ENCODE measurements at regions not wholly inside any gene's neighbourhood (a gene's known extent, or its start where the extent isn't known, plus 50 kb on each side); places are given as distances from the start of the nearest gene placed in this dataset.

- no peak overlapping the region for H2BK5ac ChIP-seq (ENCODE audit: low read length)
- no peak overlapping the region for H2AK5ac ChIP-seq (ENCODE audit: low read length)
- H3K56ac ChIP-seq (ENCODE audit: low read length): no peak overlapping the region
- DNase-seq: no peak
- H3K27me3 ChIP-seq (ENCODE audit: insufficient read depth, low read length, poor library complexity): no peaks in the 10 kb centered on the region
- no peak overlapping the region for H4K5ac ChIP-seq (ENCODE audit: low read length)
- H3K4me2 ChIP-seq (ENCODE audit: low read length): no peak overlapping the region
- WGBS (ENCODE audit: extremely low coverage, insufficient coverage, low lambda C conversion rate): no CpG with 5 or more reads among the region's 3 CpGs
- H3K4me3 ChIP-seq (ENCODE audit: low read length): no peak overlapping the region
- H3K79me2 ChIP-seq (ENCODE audit: control insufficient read depth, insufficient read depth, low read length): no peaks in the 10 kb centered on the region
- H3K79me1 ChIP-seq (ENCODE audit: low read length): no peaks in the 10 kb centered on the region
- no peak overlapping the region for H2BK15ac ChIP-seq (replicated peaks; ENCODE audit: low read depth)
- no peaks in the 10 kb centered on the region for H3K36me3 ChIP-seq (ENCODE audit: control insufficient read depth, insufficient read depth, low read length)
- H3K4ac ChIP-seq (ENCODE audit: low read depth, low read length): no peak overlapping the region
- no peak overlapping the region for H3K23ac ChIP-seq (ENCODE audit: low read length)
- no peak overlapping the region for H4K8ac ChIP-seq (ENCODE audit: low read depth, low read length)
- no peak overlapping the region for H3K27ac ChIP-seq (ENCODE audit: low read depth, low read length)
- H3K9ac ChIP-seq (ENCODE audit: low read length): no peak overlapping the region
- no peak overlapping the region for H2BK120ac ChIP-seq (ENCODE audit: low read depth, low read length)
- H3K18ac ChIP-seq (ENCODE audit: low read length): no peak overlapping the region
- no peaks in the 10 kb centered on the region for H3K4me1 ChIP-seq (ENCODE audit: control insufficient read depth, low read depth, low read length)
Observed at GRCh38 chr2:176484838-176485237, 215.6 kb downstream of the MTX2 start.

DNA sequence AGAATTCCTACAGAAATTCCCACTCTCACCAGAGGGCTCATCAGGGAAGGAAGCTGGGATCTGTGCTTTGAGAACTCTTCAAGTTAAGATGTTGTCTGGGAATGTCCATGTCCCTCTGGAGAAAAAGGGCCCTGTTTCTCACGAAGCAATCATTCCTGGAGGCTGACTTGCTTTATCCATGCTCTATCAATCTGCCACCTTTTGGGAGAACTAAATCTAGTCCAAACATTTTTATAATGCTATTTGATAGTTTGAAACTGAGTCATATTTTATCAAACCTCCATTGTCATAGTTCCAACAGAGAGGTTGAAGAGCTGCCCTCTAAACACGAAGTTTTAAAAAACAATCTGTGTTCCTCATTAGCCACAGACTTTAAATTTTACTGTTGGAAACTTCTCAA, 219.2 kb downstream of the MTX2 start:
- H2BK5ac ChIP-seq (ENCODE audit: low read length): no peak overlapping the region

DNA sequence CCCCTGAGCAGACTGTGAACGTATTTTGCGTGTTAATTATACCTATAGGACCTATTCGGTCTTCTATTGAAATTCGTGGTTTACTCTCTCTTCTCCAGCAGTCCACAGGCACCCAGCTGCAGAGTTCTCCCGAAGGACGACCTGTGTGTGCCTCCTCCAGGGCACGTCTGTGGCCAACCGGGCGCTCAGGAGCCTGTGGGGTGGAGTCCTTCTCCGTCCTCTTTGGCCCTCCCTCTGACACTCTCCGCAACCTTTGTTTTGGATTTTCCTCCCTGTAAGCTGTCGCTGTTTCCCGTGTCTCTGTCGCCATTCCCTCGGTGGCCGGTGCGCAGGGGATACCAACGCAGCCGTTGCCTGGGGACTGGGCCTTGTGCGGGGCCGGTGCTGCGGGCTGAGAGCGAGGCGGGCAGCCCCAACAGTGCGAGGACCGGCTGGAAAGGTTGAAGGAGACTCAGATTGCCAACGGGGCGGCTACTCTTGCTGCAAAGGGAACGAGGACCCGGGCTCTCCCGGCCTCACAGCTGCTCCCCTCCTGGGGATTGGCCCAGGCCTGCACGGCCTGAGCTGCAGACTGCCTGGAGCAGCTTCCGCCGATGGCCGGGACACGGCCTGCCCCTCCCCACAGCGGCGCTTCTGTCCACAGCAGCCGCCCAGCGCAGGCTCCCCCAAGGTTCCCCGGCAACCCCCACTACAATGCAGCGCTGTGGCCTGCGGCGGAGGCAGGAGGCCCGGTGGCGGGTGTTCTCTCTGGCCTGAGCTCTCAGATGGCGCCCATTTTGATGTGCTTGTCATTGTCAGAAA, 221.0 kb downstream of the MTX2 start:
- H3K4ac ChIP-seq (ENCODE audit: low read depth, low read length): no peak overlapping the region
- H3K79me2 ChIP-seq (ENCODE audit: control insufficient read depth, insufficient read depth, low read length): no peaks in the 10 kb centered on the region
- no peaks in the 10 kb centered on the region for H3K36me3 ChIP-seq (ENCODE audit: control insufficient read depth, insufficient read depth, low read length)
- peak overlapping the region; percentile 13 for H3K4me2 ChIP-seq (ENCODE audit: low read length)
- H2AK5ac ChIP-seq (ENCODE audit: low read length): no peak overlapping the region
- H3K79me1 ChIP-seq (ENCODE audit: low read length): no peaks in the 10 kb centered on the region
- H2BK15ac ChIP-seq (replicated peaks; ENCODE audit: low read depth): no peak overlapping the region
- no peak overlapping the region for H4K8ac ChIP-seq (ENCODE audit: low read depth, low read length)
- H3K23ac ChIP-seq (ENCODE audit: low read length): no peak overlapping the region
- H3K9ac ChIP-seq (ENCODE audit: low read length): peak overlapping the region; percentile 61
- no peaks in the 10 kb centered on the region for H3K27me3 ChIP-seq (ENCODE audit: insufficient read depth, low read length, poor library complexity)
- H2BK120ac ChIP-seq (ENCODE audit: low read depth, low read length): no peak overlapping the region
- H3K27ac ChIP-seq (ENCODE audit: low read depth, low read length): no peak overlapping the region
- H3K18ac ChIP-seq (ENCODE audit: low read length): peak overlapping the region; percentile 1
- peak; percentile 82 for DNase-seq
- H3K4me1 ChIP-seq (ENCODE audit: control insufficient read depth, low read depth, low read length): no peaks in the 10 kb centered on the region
- no peak overlapping the region for H4K5ac ChIP-seq (ENCODE audit: low read length)
- H2BK5ac ChIP-seq (ENCODE audit: low read length): no peak overlapping the region
- WGBS (ENCODE audit: extremely low coverage, insufficient coverage, low lambda C conversion rate): no CpG with 5 or more reads among the region's 47 CpGs
- H3K56ac ChIP-seq (ENCODE audit: low read length): peak overlapping the region; percentile 89
- H3K4me3 ChIP-seq (ENCODE audit: low read length): no peak overlapping the region

More for the DNA sequence above, 219.2 kb downstream of the MTX2 start:
- Histone ChIP-seq H3K27ac (ENCODE audit: low read depth, low read length) (no peak overlapping the region), H3K27me3 (ENCODE audit: insufficient read depth, low read length, poor library complexity) (no peaks in the 10 kb centered on the region), H3K4me1 (ENCODE audit: control insufficient read depth, low read depth, low read length) (no peaks in the 10 kb centered on the region), H3K4ac (ENCODE audit: low read depth, low read length) (no peak overlapping the region), H2AK5ac (ENCODE audit: low read length) (no peak overlapping the region), H3K4me3 (ENCODE audit: low read length) (no peak overlapping the region), H2BK15ac (replicated peaks; ENCODE audit: low read depth) (no peak overlapping the region), H3K9ac (ENCODE audit: low read length) (no peak overlapping the region), H3K23ac (ENCODE audit: low read length) (no peak overlapping the region), H3K18ac (ENCODE audit: low read length) (no peak overlapping the region), H3K56ac (ENCODE audit: low read length) (no peak overlapping the region), H4K5ac (ENCODE audit: low read length) (no peak overlapping the region), H3K79me1 (ENCODE audit: low read length) (no peaks in the 10 kb centered on the region), H3K79me2 (ENCODE audit: control insufficient read depth, insufficient read depth, low read length) (no peaks in the 10 kb centered on the region), H2BK120ac (ENCODE audit: low read depth, low read length) (no peak overlapping the region), H4K8ac (ENCODE audit: low read depth, low read length) (no peak overlapping the region), H3K4me2 (ENCODE audit: low read length) (no peak overlapping the region), H3K36me3 (ENCODE audit: control insufficient read depth, insufficient read depth, low read length) (no peaks in the 10 kb centered on the region)
- DNase-seq: no peak
- WGBS (ENCODE audit: extremely low coverage, insufficient coverage, low lambda C conversion rate): no CpG with 5 or more reads among the region's 2 CpGs

- H3K27me3 ChIP-seq (ENCODE audit: insufficient read depth, low read length, poor library complexity): no peaks in the 10 kb centered on the region
- H3K4me3 ChIP-seq (ENCODE audit: low read length): no peak overlapping the region
- H3K18ac ChIP-seq (ENCODE audit: low read length): no peak overlapping the region
- H3K4me1 ChIP-seq (ENCODE audit: control insufficient read depth, low read depth, low read length): no peaks in the 10 kb centered on the region
- no peak overlapping the region for H2BK5ac ChIP-seq (ENCODE audit: low read length)
- no peak overlapping the region for H3K27ac ChIP-seq (ENCODE audit: low read depth, low read length)
- no peak overlapping the region for H2BK15ac ChIP-seq (replicated peaks; ENCODE audit: low read depth)
- H3K4ac ChIP-seq (ENCODE audit: low read depth, low read length): no peak overlapping the region
- no peaks in the 10 kb centered on the region for H3K79me2 ChIP-seq (ENCODE audit: control insufficient read depth, insufficient read depth, low read length)
- H3K56ac ChIP-seq (ENCODE audit: low read length): no peak overlapping the region
- H2AK5ac ChIP-seq (ENCODE audit: low read length): no peak overlapping the region
- H3K36me3 ChIP-seq (ENCODE audit: control insufficient read depth, insufficient read depth, low read length): no peaks in the 10 kb centered on the region
- no peak overlapping the region for H4K8ac ChIP-seq (ENCODE audit: low read depth, low read length)
- peak; percentile 4 for DNase-seq
- no peak overlapping the region for H3K9ac ChIP-seq (ENCODE audit: low read length)
- H2BK120ac ChIP-seq (ENCODE audit: low read depth, low read length): no peak overlapping the region
- no peaks in the 10 kb centered on the region for H3K79me1 ChIP-seq (ENCODE audit: low read length)
- no peak overlapping the region for H3K4me2 ChIP-seq (ENCODE audit: low read length)
- no CpG with 5 or more reads among the region's 9 CpGs for WGBS (ENCODE audit: extremely low coverage, insufficient coverage, low lambda C conversion rate)
- H4K5ac ChIP-seq (ENCODE audit: low read length): no peak overlapping the region
- no peak overlapping the region for H3K23ac ChIP-seq (ENCODE audit: low read length)
Observed at GRCh38 chr2:176491172-176491904, 222.1 kb downstream of the MTX2 start.

DNA sequence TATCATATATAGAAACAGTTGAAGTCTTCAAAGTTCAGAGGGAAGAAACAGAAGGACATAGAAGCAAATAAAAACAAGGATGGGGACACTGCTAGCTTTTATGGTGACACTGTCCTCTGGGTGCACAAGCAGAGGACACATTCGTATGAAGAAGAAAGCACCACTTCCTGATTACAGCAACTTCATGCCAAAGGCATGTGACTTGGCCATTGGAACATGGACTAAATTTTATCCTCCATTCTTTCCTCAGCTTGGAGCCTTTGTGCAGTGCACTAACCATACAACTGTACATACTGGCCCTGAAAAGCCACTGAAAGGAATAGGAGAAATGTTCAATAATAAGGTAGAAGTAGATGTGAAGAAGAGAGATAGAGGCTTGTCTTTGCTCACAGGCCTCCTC, 223.3 kb downstream of the MTX2 start:
- no CpG with 5 or more reads among the region's 1 CpG for WGBS (ENCODE audit: extremely low coverage, insufficient coverage, low lambda C conversion rate)
- no peak overlapping the region for H3K4ac ChIP-seq (ENCODE audit: low read depth, low read length)
- H3K79me1 ChIP-seq (ENCODE audit: low read length): no peaks in the 10 kb centered on the region
- no peak overlapping the region for H3K56ac ChIP-seq (ENCODE audit: low read length)
- H3K27me3 ChIP-seq (ENCODE audit: insufficient read depth, low read length, poor library complexity): no peaks in the 10 kb centered on the region
- H3K4me1 ChIP-seq (ENCODE audit: control insufficient read depth, low read depth, low read length): no peaks in the 10 kb centered on the region
- H4K8ac ChIP-seq (ENCODE audit: low read depth, low read length): no peak overlapping the region
- no peak overlapping the region for H2AK5ac ChIP-seq (ENCODE audit: low read length)
- no peak overlapping the region for H3K9ac ChIP-seq (ENCODE audit: low read length)
- H3K4me2 ChIP-seq (ENCODE audit: low read length): no peak overlapping the region
- no peak overlapping the region for H2BK5ac ChIP-seq (ENCODE audit: low read length)
- H3K27ac ChIP-seq (ENCODE audit: low read depth, low read length): no peak overlapping the region
- DNase-seq: no peak
- no peak overlapping the region for H3K4me3 ChIP-seq (ENCODE audit: low read length)
- no peak overlapping the region for H2BK15ac ChIP-seq (replicated peaks; ENCODE audit: low read depth)
- no peaks in the 10 kb centered on the region for H3K36me3 ChIP-seq (ENCODE audit: control insufficient read depth, insufficient read depth, low read length)
- no peak overlapping the region for H3K18ac ChIP-seq (ENCODE audit: low read length)
- H2BK120ac ChIP-seq (ENCODE audit: low read depth, low read length): no peak overlapping the region
- no peaks in the 10 kb centered on the region for H3K79me2 ChIP-seq (ENCODE audit: control insufficient read depth, insufficient read depth, low read length)
- no peak overlapping the region for H4K5ac ChIP-seq (ENCODE audit: low read length)
- no peak overlapping the region for H3K23ac ChIP-seq (ENCODE audit: low read length)
